ENCODE measurements at regions not wholly inside any gene's neighbourhood (a gene's known extent, or its start where the extent isn't known, plus 50 kb on each side); places are given as distances from the start of the nearest gene placed in this dataset.

DNA sequence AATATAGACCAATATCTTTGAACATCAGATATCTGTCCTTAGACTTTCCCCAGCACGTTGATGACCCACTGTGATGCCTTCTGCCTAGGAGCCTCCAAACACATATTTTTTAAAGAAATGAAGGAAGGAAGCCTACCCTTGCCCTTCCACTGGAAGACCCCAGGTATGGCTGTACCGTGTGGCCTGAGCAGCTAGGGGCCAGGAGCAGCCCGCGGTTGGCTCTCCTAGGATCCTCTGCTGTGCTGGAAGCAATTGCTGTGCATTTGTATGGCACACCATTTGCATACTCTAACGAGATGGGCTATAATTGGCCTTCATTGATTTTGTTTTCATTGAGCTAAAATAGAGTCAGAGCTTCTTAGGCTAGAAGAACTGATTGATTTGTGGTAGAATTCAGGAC lies 128.8 kb downstream of the GPAT3 start (continued):
- TF ChIP-seq PRDM15 (CRISPR knock-in tag; IDR thresholded peaks at IDR 0.05), result no peak
- no peak for TF ChIP-seq HDAC6 (IDR thresholded peaks at IDR 0.05; ENCODE audit: unreplicated experiment)
- no peak for TF ChIP-seq TCF12 (IDR thresholded peaks at IDR 0.05; ENCODE audit: low read depth, low read length)
- no peak for TF ChIP-seq SREBF2 (IDR thresholded peaks at IDR 0.05; ENCODE audit: low read length)
- no peak for TF ChIP-seq BCL11A (IDR thresholded peaks at IDR 0.05; ENCODE audit: low read depth, low read length)
- TF ChIP-seq, protein P1, sequence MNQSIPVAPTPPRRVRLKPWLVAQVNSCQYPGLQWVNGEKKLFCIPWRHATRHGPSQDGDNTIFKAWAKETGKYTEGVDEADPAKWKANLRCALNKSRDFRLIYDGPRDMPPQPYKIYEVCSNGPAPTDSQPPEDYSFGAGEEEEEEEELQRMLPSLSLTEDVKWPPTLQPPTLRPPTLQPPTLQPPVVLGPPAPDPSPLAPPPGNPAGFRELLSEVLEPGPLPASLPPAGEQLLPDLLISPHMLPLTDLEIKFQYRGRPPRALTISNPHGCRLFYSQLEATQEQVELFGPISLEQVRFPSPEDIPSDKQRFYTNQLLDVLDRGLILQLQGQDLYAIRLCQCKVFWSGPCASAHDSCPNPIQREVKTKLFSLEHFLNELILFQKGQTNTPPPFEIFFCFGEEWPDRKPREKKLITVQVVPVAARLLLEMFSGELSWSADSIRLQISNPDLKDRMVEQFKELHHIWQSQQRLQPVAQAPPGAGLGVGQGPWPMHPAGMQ (IDR thresholded peaks at IDR 0.05; ENCODE audit: borderline replicate concordance), result no peak
- no peak for TF ChIP-seq MYB (IDR thresholded peaks at IDR 0.05; ENCODE audit: borderline replicate concordance, low read depth, low read length)

- Histone ChIP-seq H3K36me3 (ENCODE audit: control insufficient read depth in 2 of 2, insufficient read depth in 2 of 2, low read length in 1 of 2) (no peaks in the 10 kb centered on the region), H4K20me1 (ENCODE audit: control insufficient read depth, insufficient read depth) (no peaks in the 10 kb centered on the region), H3K79me2 (ENCODE audit: control insufficient read depth, insufficient read depth, low read length) (no peaks in the 10 kb centered on the region), H3K4me1 (ENCODE audit: control insufficient read depth, insufficient read depth, low read length) (no peaks in the 10 kb centered on the region), H3K4me2 (ENCODE audit: control insufficient read depth, insufficient read depth) (no peak overlapping the region), H3K9ac (ENCODE audit: control insufficient read depth, insufficient read depth, low read length) (no peak overlapping the region), H3K4me3 (no peak overlapping the region), H3K27ac (ENCODE audit: control insufficient read depth, insufficient read depth) (no peak overlapping the region), H3K9me3 (replicated peaks; ENCODE audit: control insufficient read depth, insufficient read depth, low read length) (no peaks in the 10 kb centered on the region), H3K27me3 (replicated peaks in 1 of 2; ENCODE audit: control insufficient read depth in 2 of 2, insufficient read depth in 2 of 2, low read length in 1 of 2) (no peaks in the 10 kb centered on the region), H2AFZ (ENCODE audit: control insufficient read depth, low read depth, low read length) (no peak overlapping the region)
- ChIA-PET POLR2A (no interaction called here), RAD21 (ENCODE audit: unreplicated experiment) (no interaction called here), SMC1A (ENCODE audit: uncharacterized antibody, unreplicated experiment) (interaction anchor here (1.4 kb wide), 1 partner anchor 12 kb away, joined by 3 read pairs; no protein-coding TSS in a partner anchor), CTCF (interaction anchor here (0.8 to 1.2 kb wide), 2 partner anchors 25 to 41 kb away, joined by 3 to 4 read pairs; no protein-coding TSS in a partner anchor)
- no TSS peak for BruUV-seq (replicated peaks)
- ATAC-seq (no peak), FAIRE-seq (no peak), DNase-seq (ENCODE audit: low read depth, low spot score) (no peak)
- in situ Hi-C loops (cut with MboI), result no loop called here
- WGBS (ENCODE audit: insufficient coverage, insufficient replicate concordance, low lambda C conversion rate, missing lambda C conversion rate), result 50% methylated on average over 10 of the region's 10 CpGs
- intact Hi-C loops (cut with micrococcal nuclease; ENCODE audit: unreplicated experiment), result no loop called here
- no peak for TF ChIP-seq CHD2 (IDR thresholded peaks at IDR 0.05; ENCODE audit: borderline replicate concordance, low read depth, low read length)
- no peak for TF ChIP-seq ZNF217 (IDR thresholded peaks at IDR 0.05)
- TF ChIP-seq, protein P2, sequence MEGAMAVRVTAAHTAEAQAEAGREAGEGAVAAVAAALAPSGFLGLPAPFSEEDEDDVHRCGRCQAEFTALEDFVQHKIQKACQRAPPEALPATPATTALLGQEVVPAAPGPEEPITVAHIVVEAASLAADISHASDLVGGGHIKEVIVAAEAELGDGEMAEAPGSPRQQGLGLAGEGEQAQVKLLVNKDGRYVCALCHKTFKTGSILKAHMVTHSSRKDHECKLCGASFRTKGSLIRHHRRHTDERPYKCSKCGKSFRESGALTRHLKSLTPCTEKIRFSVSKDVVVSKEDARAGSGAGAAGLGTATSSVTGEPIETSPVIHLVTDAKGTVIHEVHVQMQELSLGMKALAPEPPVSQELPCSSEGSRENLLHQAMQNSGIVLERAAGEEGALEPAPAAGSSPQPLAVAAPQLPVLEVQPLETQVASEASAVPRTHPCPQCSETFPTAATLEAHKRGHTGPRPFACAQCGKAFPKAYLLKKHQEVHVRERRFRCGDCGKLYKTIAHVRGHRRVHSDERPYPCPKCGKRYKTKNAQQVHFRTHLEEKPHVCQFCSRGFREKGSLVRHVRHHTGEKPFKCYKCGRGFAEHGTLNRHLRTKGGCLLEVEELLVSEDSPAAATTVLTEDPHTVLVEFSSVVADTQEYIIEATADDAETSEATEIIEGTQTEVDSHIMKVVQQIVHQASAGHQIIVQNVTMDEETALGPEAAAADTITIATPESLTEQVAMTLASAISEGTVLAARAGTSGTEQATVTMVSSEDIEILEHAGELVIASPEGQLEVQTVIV (IDR thresholded peaks at IDR 0.05; ENCODE audit: borderline replicate concordance, partially characterized antibody), result no peak
- TF ChIP-seq NR2F1 (conservative IDR thresholded peaks at IDR 0.05), result no peak
- no peak for TF ChIP-seq GATAD2B (conservative IDR thresholded peaks at IDR 0.05; ENCODE audit: low read depth)
- TF ChIP-seq MEF2B (IDR thresholded peaks at IDR 0.05; ENCODE audit: partially characterized antibody, poor library complexity, severe bottlenecking), result no peak
- no peak for TF ChIP-seq DPF2 (IDR thresholded peaks at IDR 0.05)
- TF ChIP-seq ZSCAN29 (IDR thresholded peaks at IDR 0.05), result no peak
- TF ChIP-seq, protein P3, sequence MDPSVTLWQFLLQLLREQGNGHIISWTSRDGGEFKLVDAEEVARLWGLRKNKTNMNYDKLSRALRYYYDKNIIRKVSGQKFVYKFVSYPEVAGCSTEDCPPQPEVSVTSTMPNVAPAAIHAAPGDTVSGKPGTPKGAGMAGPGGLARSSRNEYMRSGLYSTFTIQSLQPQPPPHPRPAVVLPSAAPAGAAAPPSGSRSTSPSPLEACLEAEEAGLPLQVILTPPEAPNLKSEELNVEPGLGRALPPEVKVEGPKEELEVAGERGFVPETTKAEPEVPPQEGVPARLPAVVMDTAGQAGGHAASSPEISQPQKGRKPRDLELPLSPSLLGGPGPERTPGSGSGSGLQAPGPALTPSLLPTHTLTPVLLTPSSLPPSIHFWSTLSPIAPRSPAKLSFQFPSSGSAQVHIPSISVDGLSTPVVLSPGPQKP (IDR thresholded peaks at IDR 0.05; ENCODE audit: low read depth, low read length), result no peak
- no peak for TF ChIP-seq LARP7 (IDR thresholded peaks at IDR 0.05)
These were observed 128.2 kb downstream of the GPAT3 start for GRCh38 chr4:83664071-83664470.
